SK-N-MC (cell line): ENCODE measurements at regions not wholly inside any gene's neighbourhood (a gene's known extent, or its start where the extent isn't known, plus 50 kb on each side); places are given as distances from the start of the nearest gene placed in this dataset.

ENCODE experiments used
- DNase-seq: peaks from one replicate; pipeline ENCODE4 v3.0.0-alpha.2; 2011; ENCODE audit warnings: low read depth, low spot score
- H3K27ac ChIP-seq: fragments of 200-600 bp; sonication (generic); 2 replicates; pipeline ENCODE4 v1.5.1; 2016; ENCODE audit warnings: mixed run types
- H3K36me3 ChIP-seq: fragments of 200-600 bp; sonication (generic); 2 replicates; pipeline ENCODE4 v1.6.1; 2017; ENCODE audit warnings: antibody characterized with exemption, low read length, mixed read lengths; ENCODE audit not compliant: insufficient read depth
- H3K4me3 ChIP-seq: fragments of 200-600 bp; sonication (generic); 2 replicates; pipeline ENCODE4 v1.5.1; 2016
- H3K9ac ChIP-seq: fragments of 200-600 bp; sonication (generic); 2 replicates; pipeline ENCODE4 v1.8.0; 2017; ENCODE audit warnings: mixed run types, mixed read lengths; ENCODE audit not compliant: insufficient read length
- H3K9me3 ChIP-seq: fragments of 200-600 bp; sonication (generic); 2 replicates; pipeline ENCODE4 v1.6.1; 2017; ENCODE audit warnings: low read depth, mild to moderate bottlenecking, antibody characterized with exemption, low read length, moderate library complexity, mixed read lengths
- EZH2 ChIP-seq: fragments of 200-600 bp; sonication (generic); IDR thresholded peaks from one replicate; pipeline ENCODE4 v1.6.1; 2017; ENCODE audit warnings: antibody characterized with exemption
- FOXP2 ChIP-seq: optimal IDR thresholded peaks from 2 replicates; pipeline ENCODE3; 2011; ENCODE audit warnings: mild to moderate bottlenecking, moderate library complexity; ENCODE audit not compliant: insufficient read depth; ENCODE audit errors: extremely low read length, control extremely low read depth
- POLR2AphosphoS5 ChIP-seq: IDR thresholded peaks from 2 replicates; pipeline ENCODE4 v1.6.1; 2012; ENCODE audit warnings: mild to moderate bottlenecking, low read depth, low read length, borderline replicate concordance

DNA sequence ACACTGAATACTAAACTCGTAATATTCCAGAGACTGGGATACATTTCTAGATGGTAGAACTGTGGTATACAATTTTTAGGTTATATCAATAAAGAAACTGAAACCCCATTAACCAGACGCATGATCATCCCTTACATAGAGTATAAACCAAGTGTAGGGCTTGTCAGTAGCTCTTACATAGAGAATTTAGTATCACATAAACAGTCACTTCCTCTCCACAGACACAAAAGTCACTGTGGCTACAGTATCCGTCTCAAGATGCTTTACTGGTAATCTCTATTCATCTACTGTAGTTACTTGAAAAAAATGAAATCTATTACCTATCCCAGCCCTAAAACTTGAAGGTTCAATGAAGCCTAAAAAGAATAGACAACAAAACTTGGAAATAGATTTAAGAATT lies 252.3 kb upstream of the TMPRSS15 start:
- no peak for DNase-seq
- TF ChIP-seq EZH2 (no peak), POLR2AphosphoS5 (no peak), FOXP2 (no peak)
- Histone ChIP-seq H3K9me3 (no peaks in the 10 kb centered on the region), H3K27ac (no peak overlapping the region), H3K36me3 (no peaks in the 10 kb centered on the region), H3K9ac (no peak overlapping the region), H3K4me3 (no peak overlapping the region)

DNA sequence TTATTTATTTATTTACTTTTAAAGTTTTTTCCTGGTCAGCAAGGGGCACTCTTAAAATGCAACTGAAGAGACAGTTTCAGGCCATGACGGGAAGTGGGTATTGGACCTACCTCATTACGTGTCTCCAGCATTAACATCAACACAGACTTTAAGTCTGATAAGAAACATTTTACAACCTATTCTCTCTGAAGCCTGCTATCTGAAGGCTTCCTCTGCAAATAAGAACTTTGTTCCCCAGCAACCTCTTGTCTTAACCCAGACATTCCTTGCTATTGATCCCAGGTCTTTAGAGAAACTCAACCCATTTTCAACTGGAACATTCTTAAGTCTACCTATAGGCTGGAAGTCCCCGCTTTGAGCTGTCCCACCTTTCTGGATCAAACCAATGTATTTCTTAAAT lies 258.3 kb upstream of the TMPRSS15 start:
- H3K4me3 ChIP-seq: no peak overlapping the region
- H3K27ac ChIP-seq: no peak overlapping the region
- no peaks in the 10 kb centered on the region for H3K9me3 ChIP-seq
- no peaks in the 10 kb centered on the region for H3K36me3 ChIP-seq
- TF ChIP-seq FOXP2 (no peak), EZH2 (no peak), POLR2AphosphoS5 (no peak)
- no peak overlapping the region for H3K9ac ChIP-seq
- DNase-seq: no peak

DNA sequence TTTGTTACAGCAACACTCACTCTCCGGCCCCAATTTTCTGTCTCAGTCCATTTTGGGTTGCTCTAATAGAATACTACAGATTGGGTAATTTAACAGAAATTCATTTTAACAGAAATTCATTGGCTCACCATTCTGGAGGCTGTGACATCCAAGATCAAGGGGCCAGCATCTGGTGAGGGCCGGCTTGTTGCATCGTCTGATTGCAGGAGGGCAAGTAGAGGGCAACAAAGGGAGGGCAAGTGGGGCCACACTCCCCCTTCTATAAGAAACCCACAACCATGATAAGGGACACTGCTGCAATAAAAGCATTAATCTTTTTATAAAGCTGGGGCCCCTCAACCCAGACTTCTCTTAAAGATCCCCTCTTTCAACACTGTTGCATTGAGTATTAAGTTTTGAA lies 260.1 kb upstream of the TMPRSS15 start:
- DNase-seq: no peak
- TF ChIP-seq FOXP2 (no peak), POLR2AphosphoS5 (no peak), EZH2 (no peak)
- no peak overlapping the region for H3K9ac ChIP-seq
- no peak overlapping the region for H3K4me3 ChIP-seq
- H3K36me3 ChIP-seq: no peaks in the 10 kb centered on the region
- no peaks in the 10 kb centered on the region for H3K9me3 ChIP-seq
- H3K27ac ChIP-seq: no peak overlapping the region

GRCh38 chr21:18666725-18667124 lies 263.1 kb upstream of the TMPRSS15 start:
- Histone ChIP-seq H3K36me3 (no peaks in the 10 kb centered on the region), H3K9me3 (no peaks in the 10 kb centered on the region), H3K27ac (no peak overlapping the region), H3K9ac (no peak overlapping the region), H3K4me3 (no peak overlapping the region)
- DNase-seq: no peak
- no peak for TF ChIP-seq EZH2
- no peak for TF ChIP-seq POLR2AphosphoS5
- TF ChIP-seq FOXP2: no peak

GRCh38 chr21:18673789-18674188 lies 270.2 kb upstream of the TMPRSS15 start:
- TF ChIP-seq POLR2AphosphoS5 (no peak), FOXP2 (no peak), EZH2 (no peak)
- no peak overlapping the region for H3K4me3 ChIP-seq
- no peak for DNase-seq
- no peaks in the 10 kb centered on the region for H3K36me3 ChIP-seq
- no peak overlapping the region for H3K9ac ChIP-seq
- H3K9me3 ChIP-seq: no peaks in the 10 kb centered on the region
- no peak overlapping the region for H3K27ac ChIP-seq

- TF ChIP-seq POLR2AphosphoS5: no peak
- TF ChIP-seq EZH2: no peak
- TF ChIP-seq FOXP2: no peak
- no peak overlapping the region for H3K4me3 ChIP-seq
- H3K9me3 ChIP-seq: no peaks in the 10 kb centered on the region
- no peaks in the 10 kb centered on the region for H3K36me3 ChIP-seq
- no peak overlapping the region for H3K9ac ChIP-seq
- H3K27ac ChIP-seq: no peak overlapping the region
- no peak for DNase-seq
Observed at GRCh38 chr21:18677632-18678031, 274.0 kb upstream of the TMPRSS15 start.

DNA sequence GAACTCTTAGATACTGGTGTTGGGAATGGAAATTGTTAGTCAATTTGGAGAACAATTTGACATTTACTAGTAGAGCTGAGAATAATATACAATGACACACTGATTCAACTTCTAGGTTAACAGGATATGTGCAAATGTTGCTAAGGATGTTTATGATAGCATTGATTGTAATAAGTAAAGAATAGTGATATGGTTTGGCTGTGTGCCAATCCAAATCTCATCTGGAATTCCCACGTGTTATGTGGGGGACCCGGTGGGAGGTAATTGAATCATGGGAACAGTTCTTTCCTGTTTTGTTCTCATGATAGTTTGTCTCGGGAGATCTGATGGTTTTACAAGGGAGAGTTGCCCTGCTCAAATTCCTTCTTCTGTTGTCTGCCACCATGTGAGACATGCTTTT lies 302.4 kb upstream of the TMPRSS15 start:
- no peak for DNase-seq
- Histone ChIP-seq H3K36me3 (no peaks in the 10 kb centered on the region), H3K4me3 (no peak overlapping the region), H3K9me3 (no peaks in the 10 kb centered on the region), H3K9ac (no peak overlapping the region), H3K27ac (no peak overlapping the region)
- no peak for TF ChIP-seq FOXP2
- TF ChIP-seq EZH2: no peak
- TF ChIP-seq POLR2AphosphoS5: no peak

- TF ChIP-seq FOXP2: no peak
- TF ChIP-seq POLR2AphosphoS5: no peak
- TF ChIP-seq EZH2: no peak
Observed at GRCh38 chr21:18711662-18712061, 308.1 kb upstream of the TMPRSS15 start.

GRCh38 chr21:18715606-18716005 lies 312.0 kb upstream of the TMPRSS15 start:
- Histone ChIP-seq H3K36me3 (no peaks in the 10 kb centered on the region), H3K4me3 (no peak overlapping the region), H3K9ac (no peak overlapping the region), H3K9me3 (peaks cover 3% of the 10 kb centered on the region; the same call in 1 of the 2 replicates), H3K27ac (no peak overlapping the region)
- no peak for TF ChIP-seq FOXP2
- no peak for TF ChIP-seq EZH2
- TF ChIP-seq POLR2AphosphoS5: no peak
- DNase-seq: no peak

More at GRCh38 chr21:18711662-18712061, 308.1 kb upstream of the TMPRSS15 start:
- DNase-seq: no peak
- Histone ChIP-seq H3K27ac (no peak overlapping the region), H3K9me3 (peaks cover 3% of the 10 kb centered on the region; the same call in 1 of the 2 replicates), H3K4me3 (no peak overlapping the region), H3K36me3 (no peaks in the 10 kb centered on the region), H3K9ac (no peak overlapping the region)
